Liver (tissue), 8 donors: ENCODE measurements at regions not wholly inside any gene's neighbourhood (a gene's known extent, or its start where the extent isn't known, plus 50 kb on each side); places are given as distances from the start of the nearest gene placed in this dataset.

Experiments used
- DNase-seq: peaks from one replicate; pipeline ENCODE4 v3.0.0-alpha.2; 2017; ENCODE audit warnings: low spot score
- H3K27ac ChIP-seq, 2 donors: one replicate each; pipeline ENCODE4 v1.7.0; 2013; ENCODE audit warnings: inconsistent platforms in 2 of 2, low read length in 2 of 2, control low read depth in 1 of 2, low read depth in 1 of 2, mild to moderate bottlenecking in 1 of 2
- H3K27me3 ChIP-seq, 4 donors: one replicate each; pipeline versions ENCODE4 v1.6.1 to v1.7.0; 2013; ENCODE audit warnings: low read length in 3 of 4, inconsistent platforms in 1 of 4, mild to moderate bottlenecking in 1 of 4, moderate library complexity in 1 of 4; ENCODE audit not compliant: control insufficient read depth in 4 of 4, insufficient read depth in 4 of 4
- H3K36me3 ChIP-seq, 4 donors: one replicate each; pipeline versions ENCODE4 v1.6.1 to v1.7.0; 2013; ENCODE audit warnings: low read length in 3 of 4, mild to moderate bottlenecking in 3 of 4, low read depth in 1 of 4, moderate library complexity in 1 of 4; ENCODE audit not compliant: control insufficient read depth in 4 of 4, insufficient read depth in 3 of 4
- H3K4me1 ChIP-seq, 4 donors: one replicate each; pipeline versions ENCODE4 v1.6.1 to v1.7.0; 2013; ENCODE audit warnings: low read length in 3 of 4, mild to moderate bottlenecking in 3 of 4, moderate library complexity in 1 of 4; ENCODE audit not compliant: control insufficient read depth in 4 of 4, insufficient read depth in 4 of 4
- H3K4me3 ChIP-seq, 3 donors: one replicate each; pipeline versions ENCODE4 v1.6.1 to v1.7.0; 2013; ENCODE audit warnings: low read length in 3 of 3, control low read depth in 1 of 3, low read depth in 1 of 3, mild to moderate bottlenecking in 1 of 3
- H3K9ac ChIP-seq, 2 donors: one replicate each; pipeline ENCODE4 v1.7.0; 2013; ENCODE audit warnings: low read length in 2 of 2, mild to moderate bottlenecking in 2 of 2, moderate library complexity in 2 of 2, control low read depth in 1 of 2, low read depth in 1 of 2
- H3K9me3 ChIP-seq, 4 donors: one replicate each; pipeline versions ENCODE4 v1.6.1 to v1.7.0; 2013; ENCODE audit warnings: low read length in 3 of 4; ENCODE audit not compliant: control insufficient read depth in 4 of 4
- CTCF ChIP-seq: fragments of 150-350 bp; IDR thresholded peaks from 2 replicates; pipeline ENCODE4 v1.5.1; 2017; ENCODE audit warnings: improper control_type of control experiment, low read depth, low read length; ENCODE audit not compliant: missing input control
- EGR1 ChIP-seq, 2 donors: IDR thresholded peaks; 2 replicates each; pipeline ENCODE4 v1.6.1; 2016 to 2018; ENCODE audit warnings: antibody characterized with exemption in 2 of 2, low read depth in 2 of 2
- FOXA1 ChIP-seq: IDR thresholded peaks from 2 replicates; pipeline ENCODE4 v1.6.1; 2016; ENCODE audit warnings: antibody characterized with exemption
- FOXA2 ChIP-seq: IDR thresholded peaks from 2 replicates; pipeline ENCODE4 v1.6.1; 2016; ENCODE audit warnings: antibody characterized with exemption
- GABPA ChIP-seq, 2 donors: IDR thresholded peaks in 1 of 2; conservative IDR thresholded peaks in 1 of 2; 2 replicates each; pipeline ENCODE4 v1.6.1; 2016; ENCODE audit warnings: antibody characterized with exemption in 2 of 2, mild to moderate bottlenecking in 1 of 2, moderate library complexity in 1 of 2
- HNF4A ChIP-seq, 2 donors: conservative IDR thresholded peaks; 2 replicates each; pipeline ENCODE4 v1.6.1; 2016; ENCODE audit warnings: antibody characterized with exemption in 2 of 2, mild to moderate bottlenecking in 2 of 2
- HNF4G ChIP-seq: IDR thresholded peaks from 2 replicates; pipeline ENCODE4 v1.6.1; 2016; ENCODE audit warnings: antibody characterized with exemption
- JUND ChIP-seq, 2 donors: IDR thresholded peaks; 2 replicates each; pipeline ENCODE4 v1.6.1; 2016; ENCODE audit warnings: antibody characterized with exemption in 2 of 2
- MAX ChIP-seq: IDR thresholded peaks from 2 replicates; pipeline ENCODE4 v1.6.1; 2016; ENCODE audit warnings: antibody characterized with exemption
- NR2F2 ChIP-seq: IDR thresholded peaks from 2 replicates; pipeline ENCODE4 v1.6.1; 2016; ENCODE audit warnings: antibody characterized with exemption
- RAD21 ChIP-seq, 2 donors: IDR thresholded peaks; 2 replicates each; pipeline ENCODE4 v1.6.1; 2016; ENCODE audit warnings: antibody characterized with exemption in 2 of 2, mild to moderate bottlenecking in 2 of 2
- REST ChIP-seq: IDR thresholded peaks from 2 replicates; pipeline ENCODE4 v1.6.1; 2016; ENCODE audit warnings: antibody characterized with exemption, mild to moderate bottlenecking
- RXRA ChIP-seq, 2 donors: IDR thresholded peaks; 2 replicates each; pipeline ENCODE4 v1.6.1; 2017 to 2018; ENCODE audit warnings: antibody characterized with exemption in 2 of 2, mild to moderate bottlenecking in 1 of 2
- SP1 ChIP-seq: IDR thresholded peaks from 2 replicates; pipeline ENCODE4 v1.6.1; 2018; ENCODE audit warnings: antibody characterized with exemption, mild to moderate bottlenecking
- TAF1 ChIP-seq: conservative IDR thresholded peaks from 2 replicates; pipeline ENCODE4 v1.6.1; 2016; ENCODE audit warnings: antibody characterized with exemption, mild to moderate bottlenecking
- YY1 ChIP-seq: IDR thresholded peaks from 2 replicates; pipeline ENCODE4 v1.6.1; 2016; ENCODE audit warnings: antibody characterized with exemption, mild to moderate bottlenecking
- ZBTB33 ChIP-seq: IDR thresholded peaks from 2 replicates; pipeline ENCODE4 v1.6.1; 2016; ENCODE audit warnings: antibody characterized with exemption
- WGBS: extraction: QIAGEN DNeasy Blood & Tissue Kit; methylation state at CpG from one replicate; pipeline ENCODE4 v1.1.7; 2013; 5-methylcytosine and 5-hydroxymethylcytosine counted together
- TF ChIP-seq, protein P1 (sequence below): IDR thresholded peaks from 2 replicates; pipeline ENCODE4 v1.6.1; 2016; ENCODE audit warnings: antibody characterized with exemption
- donor health status: healthy.
- donor health status: healthy.
- donor health status: healthy.
- donor health status: healthy.
- donor health status: healthy.

- H3K4me3 ChIP-seq = no peak overlapping the region
- DNase-seq = no peak
- H3K4me1 ChIP-seq = no peaks in the 10 kb centered on the region
- no peak for TF ChIP-seq MAX
- no peaks in the 10 kb centered on the region for H3K36me3 ChIP-seq
- no peaks in the 10 kb centered on the region for H3K27me3 ChIP-seq
- H3K9ac ChIP-seq = no peak overlapping the region
- no peaks in the 10 kb centered on the region for H3K9me3 ChIP-seq
- H3K27ac ChIP-seq = no peak overlapping the region
- WGBS = 78% methylated on average over 4 of the region's 4 CpGs
These were observed 74.9 kb upstream of the TOX2 start for GRCh38 chr20:43839793-43840199.

DNA sequence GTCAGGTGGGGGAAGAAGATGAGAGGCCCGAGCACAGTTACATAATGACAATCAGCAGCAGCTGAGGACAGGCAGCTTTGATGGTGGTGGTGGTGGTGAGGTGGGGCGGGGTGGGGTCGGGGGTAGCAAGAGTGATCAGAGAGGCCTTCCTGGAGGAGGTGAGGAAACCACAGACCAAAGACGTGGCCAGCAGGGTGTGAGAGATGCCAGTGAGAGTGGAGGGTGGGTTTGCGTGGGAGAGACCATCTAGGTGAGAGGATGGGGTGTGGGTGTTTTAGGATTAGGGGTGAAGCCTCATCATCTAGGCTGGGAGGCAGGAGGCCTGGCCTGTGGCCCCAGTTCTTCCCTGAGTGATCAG is 76.0 kb upstream of the TOX2 start:
- Histone ChIP-seq H3K27me3 (no peaks in the 10 kb centered on the region), H3K9ac (no peak overlapping the region), H3K36me3 (no peaks in the 10 kb centered on the region), H3K27ac (no peak overlapping the region), H3K4me1 (no peaks in the 10 kb centered on the region), H3K4me3 (no peak overlapping the region), H3K9me3 (no peaks in the 10 kb centered on the region)
- TF ChIP-seq REST (no peak), SP1 (no peak), HNF4G (no peak), RAD21 (IDR thresholded peaks at IDR 0.05) (no peak), GABPA (IDR thresholded peaks at IDR 0.05 in 1 of 2, conservative IDR thresholded peaks at IDR 0.05 in 1 of 2) (no peak), HNF4A (conservative IDR thresholded peaks at IDR 0.05) (no peak), CTCF (no peak), FOXA2 (no peak), TAF1 (no peak), RXRA (IDR thresholded peaks at IDR 0.05) (no peak), NR2F2 (no peak), EGR1 (IDR thresholded peaks at IDR 0.05; ENCODE audit: low read depth in 2 of 2) (no peak), FOXA1 (no peak), YY1 (no peak), JUND (IDR thresholded peaks at IDR 0.05) (no peak), ZBTB33 (no peak), MAX (no peak)
- TF ChIP-seq, protein P1, sequence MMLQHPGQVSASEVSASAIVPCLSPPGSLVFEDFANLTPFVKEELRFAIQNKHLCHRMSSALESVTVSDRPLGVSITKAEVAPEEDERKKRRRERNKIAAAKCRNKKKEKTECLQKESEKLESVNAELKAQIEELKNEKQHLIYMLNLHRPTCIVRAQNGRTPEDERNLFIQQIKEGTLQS = no peak
- DNase-seq = no peak
- 72% methylated on average over 5 of the region's 5 CpGs for WGBS
